ENCODE measurements at regions not wholly inside any gene's neighbourhood (a gene's known extent, or its start where the extent isn't known, plus 50 kb on each side); places are given as distances from the start of the nearest gene placed in this dataset.

- TF ChIP-seq, protein P1, sequence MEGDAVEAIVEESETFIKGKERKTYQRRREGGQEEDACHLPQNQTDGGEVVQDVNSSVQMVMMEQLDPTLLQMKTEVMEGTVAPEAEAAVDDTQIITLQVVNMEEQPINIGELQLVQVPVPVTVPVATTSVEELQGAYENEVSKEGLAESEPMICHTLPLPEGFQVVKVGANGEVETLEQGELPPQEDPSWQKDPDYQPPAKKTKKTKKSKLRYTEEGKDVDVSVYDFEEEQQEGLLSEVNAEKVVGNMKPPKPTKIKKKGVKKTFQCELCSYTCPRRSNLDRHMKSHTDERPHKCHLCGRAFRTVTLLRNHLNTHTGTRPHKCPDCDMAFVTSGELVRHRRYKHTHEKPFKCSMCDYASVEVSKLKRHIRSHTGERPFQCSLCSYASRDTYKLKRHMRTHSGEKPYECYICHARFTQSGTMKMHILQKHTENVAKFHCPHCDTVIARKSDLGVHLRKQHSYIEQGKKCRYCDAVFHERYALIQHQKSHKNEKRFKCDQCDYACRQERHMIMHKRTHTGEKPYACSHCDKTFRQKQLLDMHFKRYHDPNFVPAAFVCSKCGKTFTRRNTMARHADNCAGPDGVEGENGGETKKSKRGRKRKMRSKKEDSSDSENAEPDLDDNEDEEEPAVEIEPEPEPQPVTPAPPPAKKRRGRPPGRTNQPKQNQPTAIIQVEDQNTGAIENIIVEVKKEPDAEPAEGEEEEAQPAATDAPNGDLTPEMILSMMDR (IDR thresholded peaks at IDR 0.05; ENCODE audit: borderline replicate concordance): no peak
- Histone ChIP-seq H3K4me3 (no peak overlapping the region), H3K36me3 (no peaks in the 10 kb centered on the region), H3K27me3 (ENCODE audit: low read depth) (peaks cover 94% of the 10 kb centered on the region), H3K27ac (replicated peaks) (peak overlapping the region; percentile 80), H3K4me1 (peaks cover 27% of the 10 kb centered on the region), H3K9me3 (replicated peaks) (peaks cover 16% of the 10 kb centered on the region)
- no peak for DNase-seq
- intact Hi-C loops (cut with micrococcal nuclease): no loop called here
Measured at GRCh38 chr22:27433585-27434190, 367.9 kb downstream of the MN1 start.

- Histone ChIP-seq H3K4me3 (no peak overlapping the region), H3K27ac (replicated peaks) (peak overlapping the region; percentile 80), H3K9me3 (replicated peaks) (peaks cover 16% of the 10 kb centered on the region), H3K36me3 (no peaks in the 10 kb centered on the region), H3K4me1 (peaks cover 28% of the 10 kb centered on the region), H3K27me3 (ENCODE audit: low read depth) (peaks cover 94% of the 10 kb centered on the region)
- no peak for DNase-seq
- TF ChIP-seq, protein P1 (IDR thresholded peaks at IDR 0.05; ENCODE audit: borderline replicate concordance): no peak
- intact Hi-C loops (cut with micrococcal nuclease): no loop called here
Measured at GRCh38 chr22:27434898-27435297, 366.7 kb downstream of the MN1 start.

- Histone ChIP-seq H3K4me1 (peaks cover 28% of the 10 kb centered on the region), H3K36me3 (no peaks in the 10 kb centered on the region), H3K27ac (replicated peaks) (peak overlapping the region; percentile 80), H3K27me3 (ENCODE audit: low read depth) (peaks cover 94% of the 10 kb centered on the region), H3K9me3 (replicated peaks) (peaks cover 16% of the 10 kb centered on the region), H3K4me3 (no peak overlapping the region)
- intact Hi-C loops (cut with micrococcal nuclease): no loop called here
- TF ChIP-seq, protein P1 (IDR thresholded peaks at IDR 0.05; ENCODE audit: borderline replicate concordance): no peak
- peak; percentile 74 for DNase-seq
Measured at GRCh38 chr22:27435844-27436576, 365.5 kb downstream of the MN1 start.

GRCh38 chr22:27436591-27436990 is 365.0 kb downstream of the MN1 start:
- TF ChIP-seq, protein P1 (IDR thresholded peaks at IDR 0.05; ENCODE audit: borderline replicate concordance): no peak
- Histone ChIP-seq H3K9me3 (replicated peaks) (peaks cover 12% of the 10 kb centered on the region), H3K4me3 (no peak overlapping the region), H3K27ac (replicated peaks) (peak overlapping the region; percentile 80), H3K36me3 (no peaks in the 10 kb centered on the region), H3K4me1 (peaks cover 28% of the 10 kb centered on the region), H3K27me3 (ENCODE audit: low read depth) (peaks cover 94% of the 10 kb centered on the region)
- DNase-seq: no peak
- intact Hi-C loops (cut with micrococcal nuclease): no loop called here

DNA sequence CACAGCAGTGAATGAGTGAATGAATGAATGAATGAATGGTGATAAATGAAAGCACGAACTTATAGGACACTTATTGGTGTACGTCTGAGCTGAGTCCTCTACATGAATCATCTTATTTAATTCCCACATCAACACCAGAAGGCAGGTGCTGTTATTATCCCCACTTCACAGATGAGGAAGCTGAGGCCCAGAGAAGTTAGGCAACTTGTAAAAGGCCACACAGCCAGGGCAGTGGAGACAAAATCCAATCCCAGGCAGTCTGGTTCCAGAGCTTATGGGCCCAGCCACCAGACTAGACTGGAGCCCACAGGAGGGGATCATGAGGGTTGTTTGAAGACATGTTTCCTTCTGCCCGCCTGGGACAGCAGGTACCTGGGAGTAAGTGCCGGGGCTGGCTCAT is 364.0 kb downstream of the MN1 start:
- H3K4me3 ChIP-seq: no peak overlapping the region
- peaks cover 96% of the 10 kb centered on the region for H3K27me3 ChIP-seq (ENCODE audit: low read depth)
- H3K9me3 ChIP-seq (replicated peaks): peaks cover 2% of the 10 kb centered on the region
- intact Hi-C loops (cut with micrococcal nuclease): no loop called here
- peaks cover 28% of the 10 kb centered on the region for H3K4me1 ChIP-seq
- TF ChIP-seq, protein P1 (IDR thresholded peaks at IDR 0.05; ENCODE audit: borderline replicate concordance): no peak
- H3K27ac ChIP-seq (replicated peaks): no peak overlapping the region
- no peaks in the 10 kb centered on the region for H3K36me3 ChIP-seq
- no peak for DNase-seq

Data from left ventricle myocardium inferior (tissue), 1 donor.